Epithelial cell of esophagus (primary cell): ENCODE measurements at regions not wholly inside any gene's neighbourhood (a gene's known extent, or its start where the extent isn't known, plus 50 kb on each side); places are given as distances from the start of the nearest gene placed in this dataset.
A peak's percentile ranks its signal among the peaks of the same experiment; 100 is the strongest.

Experiments
- DNase-seq: peaks from one replicate; pipeline ENCODE4 v3.0.0; 2010; ENCODE audit warnings: low read depth
- H3K4me3 ChIP-seq: 2 replicates; pipeline ENCODE4 v1.5.1; 2011; ENCODE audit warnings: mild to moderate bottlenecking, low read length, control low read depth
- CTCF ChIP-seq: IDR thresholded peaks from 2 replicates; pipeline ENCODE4 v1.5.1; 2011; ENCODE audit warnings: low read depth, mild to moderate bottlenecking, low read length, control low read depth, inconsistent platforms; ENCODE audit not compliant: insufficient read depth; ENCODE audit errors: missing control alignments

GRCh38 chrX:124994404-124994803, 325.3 kb upstream of the TEX13C start:
- TF ChIP-seq CTCF = no peak
- no peak for DNase-seq
- H3K4me3 ChIP-seq = no peak overlapping the region

GRCh38 chrX:125003746-125004446, 315.8 kb upstream of the TEX13C start:
- no peak for TF ChIP-seq CTCF
- DNase-seq = no peak

GRCh38 chrX:125004799-125005198, 314.9 kb upstream of the TEX13C start:
- TF ChIP-seq CTCF = no peak
- peak; percentile 30 for DNase-seq
- H3K4me3 ChIP-seq = no peak overlapping the region

More at GRCh38 chrX:125003746-125004446, 315.8 kb upstream of the TEX13C start:
- no peak overlapping the region for H3K4me3 ChIP-seq

GRCh38 chrX:125005863-125006262, 313.8 kb upstream of the TEX13C start:
- no peak for DNase-seq
- no peak for TF ChIP-seq CTCF
- H3K4me3 ChIP-seq = no peak overlapping the region

GRCh38 chrX:125006704-125007103, 313.0 kb upstream of the TEX13C start:
- no peak overlapping the region for H3K4me3 ChIP-seq
- no peak for DNase-seq
- TF ChIP-seq CTCF = no peak

GRCh38 chrX:125012585-125012984, 307.1 kb upstream of the TEX13C start:
- no peak overlapping the region for H3K4me3 ChIP-seq
- TF ChIP-seq CTCF = no peak
- DNase-seq = no peak

- no peak for DNase-seq
- no peak overlapping the region for H3K4me3 ChIP-seq
- TF ChIP-seq CTCF = no peak
Observed at GRCh38 chrX:125029131-125029530, 290.5 kb upstream of the TEX13C start.
